A549 (cell line): ENCODE measurements at regions not wholly inside any gene's neighbourhood (a gene's known extent, or its start where the extent isn't known, plus 50 kb on each side); places are given as distances from the start of the nearest gene placed in this dataset.
A peak's percentile ranks its signal among the peaks of the same experiment; 100 is the strongest.

Experiments used
- ATAC-seq, 2 experiments: fragments of 200-7000 bp in 1 of 2; fragments of >200 bp in 1 of 2; cut with Nextera tagmentation in 1 of 2; cut with Tn5 transposase in 1 of 2; 3 replicates each; pipeline versions ENCODE4 v1.8.0 to v1.9.1; 2018 to 2020; ENCODE audit warnings: mild to moderate bottlenecking in 1 of 2, moderate library complexity in 1 of 2
- CTCF ChIA-PET: fragments of 300-600 bp; sonication (Branson Sonifier 250); formaldehyde crosslinking; extraction: SDS; loops from one replicate; lab custom pipeline; 2021; ENCODE audit warnings: antibody characterized with exemption, inconsistent platforms; lab: Yijun Ruan, JAX
- POLR2A ChIA-PET: fragments of 350-600 bp; formaldehyde crosslinking; extraction: SDS; loops from one replicate; lab custom pipeline; 2021; ENCODE audit warnings: antibody characterized with exemption, inconsistent platforms; lab: Yijun Ruan, JAX
- DNase-seq, 2 experiments: peaks; one replicate each; pipeline versions ENCODE4 v3.0.0 to v3.0.0-alpha.2; 2011 to 2016; ENCODE audit warnings: low read depth in 1 of 2, low spot score in 1 of 2
- FAIRE-seq: peaks from 2 replicates; lab custom pipeline; 2011; peaks lifted over from hg19 to GRCh38; lab: Jason Lieb, UNC
- H3K27ac ChIP-seq, 2 experiments: fragments of >200 bp; sonication (Bioruptor Twin); formaldehyde crosslinking; 3 replicates each; pipeline ENCODE4 v1.5.1; 2016 to 2017
- H3K4me1 ChIP-seq: fragments of >200 bp; sonication (Bioruptor Twin); formaldehyde crosslinking; 3 replicates; pipeline ENCODE4 v1.6.1; 2016
- H3K4me2 ChIP-seq: fragments of >200 bp; sonication (Bioruptor Twin); formaldehyde crosslinking; 3 replicates; pipeline ENCODE4 v1.6.1; 2016
- H3K4me3 ChIP-seq: fragments of >200 bp; sonication (Bioruptor Twin); formaldehyde crosslinking; 3 replicates; pipeline ENCODE4 v1.5.1; 2016
- H3K9me3 ChIP-seq: fragments of >200 bp; sonication (Bioruptor Twin); formaldehyde crosslinking; 3 replicates; pipeline ENCODE4 v1.6.1; 2016
- ATOH8 ChIP-seq: fragments of 250-450 bp; sonication (Bioruptor Pico); IDR thresholded peaks from 2 replicates; pipeline ENCODE4 v1.5.0; 2020; ENCODE audit warnings: low read depth, mild to moderate bottlenecking, moderate library complexity
- EHF ChIP-seq: fragments of 250-450 bp; sonication (Bioruptor Pico); IDR thresholded peaks from 2 replicates; pipeline ENCODE4 v1.5.0; 2020; ENCODE audit warnings: mild to moderate bottlenecking
- HES2 ChIP-seq: fragments of >200 bp; sonication (Bioruptor Twin); formaldehyde crosslinking; IDR thresholded peaks from 2 replicates; pipeline ENCODE4 v1.6.1; 2016
- HOXA7 ChIP-seq: fragments of 250-450 bp; sonication (Bioruptor Pico); IDR thresholded peaks from 2 replicates; pipeline ENCODE4 v1.5.0; 2020; ENCODE audit warnings: mild to moderate bottlenecking, moderate library complexity
- HOXB13 ChIP-seq: fragments of 250-450 bp; sonication (Bioruptor Pico); IDR thresholded peaks from 2 replicates; pipeline ENCODE4 v1.5.0; 2020; ENCODE audit warnings: low read depth, mild to moderate bottlenecking, moderate library complexity
- JUN ChIP-seq, 2 experiments: fragments of >200 bp; sonication (Bioruptor Twin); formaldehyde crosslinking; IDR thresholded peaks; 2 replicates in 1 of 2; 3 replicates in 1 of 2; pipeline ENCODE4 v1.6.1; 2016 to 2017
- MYC ChIP-seq: IDR thresholded peaks from 2 replicates; pipeline ENCODE4 v1.6.1; 2012; ENCODE audit warnings: mild to moderate bottlenecking, inconsistent platforms, low read length, improper control_type of control experiment, borderline replicate concordance
- NR3C1 ChIP-seq: fragments of >200 bp; sonication (Bioruptor Twin); formaldehyde crosslinking; IDR thresholded peaks from 3 replicates; pipeline ENCODE4 v1.6.1; 2017
- PHF8 ChIP-seq: fragments of 200-600 bp; sonication (generic); IDR thresholded peaks from 2 replicates; pipeline ENCODE4 v1.6.1; 2016; ENCODE audit warnings: low read depth, mild to moderate bottlenecking, antibody characterized with exemption, moderate library complexity, borderline replicate concordance
- RAD21 ChIP-seq, 2 experiments: fragments of >200 bp in 1 of 2; sonication (Bioruptor Twin) in 1 of 2; formaldehyde crosslinking in 1 of 2; IDR thresholded peaks in 1 of 2; conservative IDR thresholded peaks in 1 of 2; 2 replicates in 1 of 2; 3 replicates in 1 of 2; pipeline ENCODE4 v1.6.1; 2012 to 2018; ENCODE audit warnings: inconsistent platforms in 1 of 2
- RCOR1 ChIP-seq: fragments of 150-350 bp; IDR thresholded peaks from 2 replicates; pipeline ENCODE4 v1.6.1; 2014; ENCODE audit warnings: antibody characterized with exemption, low read length, low read depth
- REST ChIP-seq: fragments of 200-600 bp; sonication (generic); IDR thresholded peaks from 2 replicates; pipeline ENCODE4 v1.6.1; 2016; ENCODE audit warnings: antibody characterized with exemption, mild to moderate bottlenecking, moderate library complexity
- RNF2 ChIP-seq: fragments of 200-600 bp; sonication (generic); IDR thresholded peaks from 2 replicates; pipeline ENCODE4 v1.6.1; 2016; ENCODE audit warnings: low read depth, mild to moderate bottlenecking, antibody characterized with exemption, moderate library complexity, borderline replicate concordance
- SMC3 ChIP-seq: fragments of >200 bp; sonication (Bioruptor Twin); formaldehyde crosslinking; IDR thresholded peaks from 3 replicates; pipeline ENCODE4 v1.6.1; 2018; ENCODE audit warnings: inconsistent platforms
- TFCP2L1 ChIP-seq: fragments of 250-450 bp; sonication (Bioruptor Pico); IDR thresholded peaks from 2 replicates; pipeline ENCODE4 v1.5.0; 2021; ENCODE audit warnings: mild to moderate bottlenecking
- ZC3H11A ChIP-seq: fragments of 450-650 bp; IDR thresholded peaks from 2 replicates; pipeline ENCODE4 v1.6.1; 2014; ENCODE audit warnings: antibody characterized with exemption, mild to moderate bottlenecking
- ZNF302 ChIP-seq: fragments of 250-450 bp; sonication (Bioruptor Pico); IDR thresholded peaks from 2 replicates; pipeline ENCODE4 v1.9.0; 2021; ENCODE audit warnings: inconsistent platforms, mild to moderate bottlenecking, moderate library complexity
- WGBS: methylation state at CpG from one replicate; pipeline ENCODE4 v1.1.6; 2017; ENCODE audit errors: missing lambda C conversion rate; 5-methylcytosine and 5-hydroxymethylcytosine counted together

- POLR2A ChIA-PET: no interaction called here
- H3K9me3 ChIP-seq: no peaks in the 10 kb centered on the region
- no peaks in the 10 kb centered on the region for H3K4me1 ChIP-seq
- TF ChIP-seq HOXB13: no peak
- no peak for TF ChIP-seq RCOR1
- TF ChIP-seq EHF: no peak
- TF ChIP-seq ZC3H11A: no peak
- DNase-seq: no peak
- no peak overlapping the region for H3K4me2 ChIP-seq
- WGBS: 26% methylated on average over 6 of the region's 8 CpGs
- CTCF ChIA-PET: no interaction called here
- no peak for ATAC-seq
- no peak overlapping the region for H3K4me3 ChIP-seq
- FAIRE-seq: no peak
- H3K27ac ChIP-seq: no peak overlapping the region
Measured at GRCh38 chr22:47411006-47411405, 648.6 kb downstream of the TBC1D22A start.

GRCh38 chr22:47409539-47410275 is 647.3 kb downstream of the TBC1D22A start:
- ATAC-seq (no peak), FAIRE-seq (no peak), DNase-seq (no peak)
- 16% methylated on average over 8 of the region's 12 CpGs for WGBS
- no peaks in the 10 kb centered on the region for H3K9me3 ChIP-seq
- POLR2A ChIA-PET: no interaction called here
- H3K4me3 ChIP-seq: no peak overlapping the region
- H3K27ac ChIP-seq: no peak overlapping the region
- CTCF ChIA-PET: interaction anchor here (1.0 kb wide), 1 partner anchor 1081 kb away, joined by 4 read pairs; no protein-coding TSS in a partner anchor
- no peaks in the 10 kb centered on the region for H3K4me1 ChIP-seq
- no peak for TF ChIP-seq RNF2
- TF ChIP-seq HES2: no peak
- TF ChIP-seq REST: no peak
- TF ChIP-seq MYC: no peak
- no peak for TF ChIP-seq HOXA7 (CRISPR knock-in tag)
- no peak for TF ChIP-seq JUN (IDR thresholded peaks at IDR 0.05)
- no peak for TF ChIP-seq NR3C1
- no peak for TF ChIP-seq ATOH8
- no peak for TF ChIP-seq TFCP2L1 (CRISPR knock-in tag)
- TF ChIP-seq, all 56 proteins: peak for 0
- no peak overlapping the region for H3K4me2 ChIP-seq

GRCh38 chr22:47408409-47408808 is 646.0 kb downstream of the TBC1D22A start:
- DNase-seq (peak in 1 of 2 experiments; percentile 29), FAIRE-seq (no peak), ATAC-seq (peak; percentile 60 to 73; a peak in 5 of 6 replicates)
- H3K9me3 ChIP-seq: no peaks in the 10 kb centered on the region
- WGBS: 30% methylated on average over 7 of the region's 7 CpGs
- no peak overlapping the region for H3K4me2 ChIP-seq
- TF ChIP-seq RAD21 (conservative IDR thresholded peaks at IDR 0.05 in 1 of 2, IDR thresholded peaks at IDR 0.05 in 1 of 2) (peak; percentile 33 to 40; a peak in 2 of 5 replicates), ZNF302 (CRISPR knock-in tag) (no peak), PHF8 (no peak), SMC3 (peak; percentile 25; the same call in 2 of the 3 replicates)
- H3K4me1 ChIP-seq: no peaks in the 10 kb centered on the region
- no peak overlapping the region for H3K4me3 ChIP-seq
- CTCF ChIA-PET: interaction anchor here (1.0 to 1.2 kb wide), 2 partner anchors 1083 to 1084 kb away, joined by 4 read pairs; no protein-coding TSS in a partner anchor
- POLR2A ChIA-PET: no interaction called here
- no peak overlapping the region for H3K27ac ChIP-seq
